ENCODE measurements at regions not wholly inside any gene's neighbourhood (a gene's known extent, or its start where the extent isn't known, plus 50 kb on each side); places are given as distances from the start of the nearest gene placed in this dataset.
"Not testable (repeated sequence)": the region's sequence is repeated elsewhere in the genome, so short reads cannot be mapped to it uniquely, and the experiment has no call there.

DNA sequence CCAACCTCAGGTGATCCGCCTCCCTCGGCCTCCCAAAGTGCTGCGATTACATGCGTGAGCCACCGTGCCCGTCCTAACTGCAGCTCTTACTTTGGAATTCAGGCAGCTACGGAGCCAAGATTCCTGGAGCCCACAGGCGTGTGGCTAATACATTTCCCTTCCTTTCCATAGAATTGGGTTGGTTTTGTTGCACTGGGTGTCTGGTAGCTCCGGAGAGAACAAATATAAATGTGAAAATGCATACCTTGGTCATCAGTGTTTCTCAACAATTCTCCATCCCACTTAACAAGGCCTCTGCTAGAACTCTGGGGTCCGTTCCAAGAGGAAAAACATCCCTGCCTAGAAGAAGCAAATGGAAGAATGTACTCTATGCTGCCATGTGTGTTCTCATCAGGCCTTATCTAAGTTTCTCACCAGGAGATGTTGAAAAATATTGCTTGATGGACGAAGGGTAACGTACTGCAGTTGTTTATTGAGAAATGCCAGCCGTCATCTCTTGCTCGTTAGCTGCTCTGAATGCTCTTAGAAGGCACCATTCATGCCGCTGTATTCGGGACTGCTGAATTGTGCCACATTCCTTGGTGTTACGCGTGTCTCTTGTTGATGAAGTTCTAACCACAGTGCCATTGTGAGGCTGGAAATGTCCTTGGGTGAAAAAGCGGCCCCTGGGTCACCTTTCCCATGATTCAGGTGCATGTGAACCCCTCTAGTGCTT is 50.5 kb upstream of the CD99 start:
- H3K27ac Mint-ChIP-seq: no peak overlapping the region
- peaks cover 29% of the 10 kb centered on the region for H3K36me3 Mint-ChIP-seq (ENCODE audit: insufficient read depth)
- no peak for DNase-seq (ENCODE audit: low spot score, unreplicated experiment)
- H3K27me3 Mint-ChIP-seq: no peaks in the 10 kb centered on the region
- no peak overlapping the region for H3K4me3 Mint-ChIP-seq (ENCODE audit: low read depth)
- TF ChIP-seq, protein P1, sequence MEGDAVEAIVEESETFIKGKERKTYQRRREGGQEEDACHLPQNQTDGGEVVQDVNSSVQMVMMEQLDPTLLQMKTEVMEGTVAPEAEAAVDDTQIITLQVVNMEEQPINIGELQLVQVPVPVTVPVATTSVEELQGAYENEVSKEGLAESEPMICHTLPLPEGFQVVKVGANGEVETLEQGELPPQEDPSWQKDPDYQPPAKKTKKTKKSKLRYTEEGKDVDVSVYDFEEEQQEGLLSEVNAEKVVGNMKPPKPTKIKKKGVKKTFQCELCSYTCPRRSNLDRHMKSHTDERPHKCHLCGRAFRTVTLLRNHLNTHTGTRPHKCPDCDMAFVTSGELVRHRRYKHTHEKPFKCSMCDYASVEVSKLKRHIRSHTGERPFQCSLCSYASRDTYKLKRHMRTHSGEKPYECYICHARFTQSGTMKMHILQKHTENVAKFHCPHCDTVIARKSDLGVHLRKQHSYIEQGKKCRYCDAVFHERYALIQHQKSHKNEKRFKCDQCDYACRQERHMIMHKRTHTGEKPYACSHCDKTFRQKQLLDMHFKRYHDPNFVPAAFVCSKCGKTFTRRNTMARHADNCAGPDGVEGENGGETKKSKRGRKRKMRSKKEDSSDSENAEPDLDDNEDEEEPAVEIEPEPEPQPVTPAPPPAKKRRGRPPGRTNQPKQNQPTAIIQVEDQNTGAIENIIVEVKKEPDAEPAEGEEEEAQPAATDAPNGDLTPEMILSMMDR (IDR thresholded peaks at IDR 0.05; ENCODE audit: unreplicated experiment): no peak
- no peaks in the 10 kb centered on the region for H3K4me1 Mint-ChIP-seq (ENCODE audit: low read depth)
- H3K9me3 Mint-ChIP-seq (ENCODE audit: low read depth): no peaks in the 10 kb centered on the region

DNA sequence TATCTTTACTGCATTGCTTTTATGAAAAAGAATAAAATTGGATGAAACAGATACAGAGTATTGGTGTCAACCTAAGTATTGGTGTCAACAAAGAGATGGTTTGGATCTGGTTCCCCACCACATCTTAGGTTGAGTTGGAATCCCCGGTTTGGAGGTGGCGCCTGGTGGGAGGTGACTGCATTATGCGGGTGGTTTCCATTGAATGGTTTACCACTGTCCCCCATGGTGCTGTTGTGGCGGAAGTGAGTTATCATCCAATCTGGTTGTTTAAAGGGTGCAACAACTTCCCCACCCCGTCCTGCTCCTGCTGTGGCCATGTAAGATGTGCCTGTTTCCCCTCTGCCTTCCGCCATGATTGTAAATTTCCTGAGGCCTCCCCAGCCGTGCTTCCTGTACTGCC is 52.8 kb upstream of the CD99 start:
- H3K4me3 Mint-ChIP-seq (ENCODE audit: low read depth): no peak overlapping the region
- DNase-seq (ENCODE audit: low spot score, unreplicated experiment): no peak
- no peaks in the 10 kb centered on the region for H3K4me1 Mint-ChIP-seq (ENCODE audit: low read depth)
- TF ChIP-seq, protein P1 (IDR thresholded peaks at IDR 0.05; ENCODE audit: unreplicated experiment): no peak
- peaks cover 28% of the 10 kb centered on the region for H3K36me3 Mint-ChIP-seq (ENCODE audit: insufficient read depth)
- no peaks in the 10 kb centered on the region for H3K27me3 Mint-ChIP-seq
- no peaks in the 10 kb centered on the region for H3K9me3 Mint-ChIP-seq (ENCODE audit: low read depth)
- H3K27ac Mint-ChIP-seq: no peak overlapping the region

DNA sequence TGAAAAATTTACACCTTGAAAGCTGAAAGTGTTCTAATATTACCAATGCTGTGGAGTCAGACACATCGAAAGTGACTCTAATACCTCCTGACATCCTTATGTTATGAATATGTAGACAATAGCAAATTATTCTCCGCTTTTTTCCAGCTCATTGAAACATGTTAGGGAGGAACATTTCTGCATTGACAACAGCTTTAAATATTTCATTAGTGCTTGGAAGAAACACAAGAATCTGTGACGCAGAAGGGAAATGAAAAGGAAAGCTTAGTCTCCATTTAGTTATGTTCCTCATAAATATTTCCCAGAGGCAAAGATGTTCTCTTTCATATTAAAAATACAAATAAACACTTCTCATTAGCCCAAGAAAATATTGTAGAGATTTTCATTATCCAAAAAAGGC is 55.8 kb upstream of the CD99 start:
- no peak overlapping the region for H3K4me3 Mint-ChIP-seq (ENCODE audit: low read depth)
- H3K36me3 Mint-ChIP-seq (ENCODE audit: insufficient read depth): peaks cover 43% of the 10 kb centered on the region
- H3K9me3 Mint-ChIP-seq (ENCODE audit: low read depth): peaks cover 18% of the 10 kb centered on the region
- H3K27me3 Mint-ChIP-seq: no peaks in the 10 kb centered on the region
- H3K27ac Mint-ChIP-seq: no peak overlapping the region
- TF ChIP-seq, protein P1 (IDR thresholded peaks at IDR 0.05; ENCODE audit: unreplicated experiment): no peak
- no peak for DNase-seq (ENCODE audit: low spot score, unreplicated experiment)
- no peaks in the 10 kb centered on the region for H3K4me1 Mint-ChIP-seq (ENCODE audit: low read depth)

DNA sequence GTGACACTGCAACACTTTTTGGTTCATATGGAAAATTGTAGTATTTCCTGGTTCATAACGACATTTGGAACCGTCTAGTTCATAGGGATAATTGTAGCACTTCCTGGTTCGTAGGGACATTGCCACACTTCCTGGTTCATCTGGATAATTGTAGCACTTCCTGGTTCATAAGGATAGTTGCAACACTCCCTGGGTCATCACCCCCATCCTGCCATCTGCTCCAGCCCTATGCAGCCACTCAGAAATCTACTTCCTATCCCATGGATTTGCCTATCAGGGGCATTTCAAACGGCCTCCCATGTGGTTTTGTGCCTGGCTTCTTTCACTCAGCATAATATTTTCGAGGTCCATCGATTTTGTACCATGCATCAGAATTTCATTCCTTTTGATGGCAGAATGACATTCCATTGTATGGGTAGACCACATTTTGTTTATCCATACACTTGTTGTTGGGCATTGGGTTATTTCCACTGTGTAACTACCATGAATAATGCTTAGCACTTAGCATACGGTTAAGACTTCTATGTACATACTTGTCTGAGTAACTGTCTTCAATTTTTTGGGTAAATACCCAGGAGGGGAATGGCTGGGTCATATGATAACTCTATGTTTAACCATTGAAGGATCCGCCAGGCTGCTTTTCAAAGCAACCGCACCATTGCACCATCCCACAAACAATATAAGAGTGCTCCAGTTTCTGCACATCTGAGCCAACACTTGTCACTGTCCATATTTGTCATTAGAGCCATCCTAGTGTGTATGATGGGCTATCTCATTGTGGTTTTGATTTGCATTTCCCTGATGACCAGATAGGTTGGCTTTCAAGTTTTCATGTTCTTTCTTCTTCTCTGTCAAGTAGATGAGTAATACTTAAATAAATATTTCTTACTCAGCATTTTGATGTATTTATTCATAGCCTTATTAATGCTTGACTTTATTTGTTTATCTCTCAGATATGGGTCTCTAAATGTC is 58.3 kb upstream of the CD99 start:
- Mint-ChIP-seq H3K36me3 (ENCODE audit: insufficient read depth) (peaks cover 49% of the 10 kb centered on the region), H3K9me3 (ENCODE audit: low read depth) (peaks cover 29% of the 10 kb centered on the region), H3K4me1 (ENCODE audit: low read depth) (no peaks in the 10 kb centered on the region), H3K27me3 (no peaks in the 10 kb centered on the region), H3K27ac (no peak overlapping the region), H3K4me3 (ENCODE audit: low read depth) (no peak overlapping the region)
- TF ChIP-seq, protein P1 (IDR thresholded peaks at IDR 0.05; ENCODE audit: unreplicated experiment): no peak
- no peak for DNase-seq (ENCODE audit: low spot score, unreplicated experiment)

DNA sequence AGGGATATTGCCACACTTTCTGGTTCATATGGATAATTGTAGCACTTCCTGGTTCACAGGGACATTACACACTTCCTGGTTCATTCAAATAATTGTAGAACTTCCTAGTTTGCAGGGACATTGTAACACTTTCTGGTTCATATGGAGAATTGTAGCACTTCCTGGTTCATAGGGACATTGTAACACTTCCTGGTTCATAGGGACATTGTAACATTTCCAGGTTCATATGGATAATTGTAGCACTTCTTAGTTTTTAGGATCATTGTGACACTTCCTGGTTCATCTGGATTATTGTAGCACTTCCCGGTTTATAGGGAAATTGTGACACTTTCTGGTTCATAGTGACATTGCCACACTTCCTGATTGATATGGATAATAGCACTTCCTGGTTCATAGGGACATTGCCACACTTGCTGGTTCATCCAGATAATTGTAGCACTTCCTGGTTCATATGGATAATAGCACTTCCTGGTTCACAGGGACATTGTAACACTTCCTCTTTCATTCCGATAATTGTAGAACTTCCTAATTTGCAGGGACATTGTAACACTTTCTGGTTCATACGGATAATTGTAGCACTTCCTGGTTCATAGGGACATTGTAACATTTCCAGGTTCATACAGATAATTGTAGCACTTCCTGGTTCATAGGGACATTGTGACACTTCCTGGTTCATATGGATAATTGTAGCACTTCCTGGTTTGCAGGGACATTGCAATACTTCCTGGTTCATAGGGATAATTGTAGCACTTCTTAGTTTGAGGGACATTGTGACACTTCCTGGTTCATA is 59.2 kb upstream of the CD99 start:
- Mint-ChIP-seq H3K27ac (no peak overlapping the region), H3K4me3 (ENCODE audit: low read depth) (no peak overlapping the region), H3K4me1 (ENCODE audit: low read depth) (no peaks in the 10 kb centered on the region), H3K27me3 (no peaks in the 10 kb centered on the region), H3K36me3 (ENCODE audit: insufficient read depth) (peaks cover 50% of the 10 kb centered on the region), H3K9me3 (ENCODE audit: low read depth) (peaks cover 29% of the 10 kb centered on the region)
- TF ChIP-seq, protein P1 (IDR thresholded peaks at IDR 0.05; ENCODE audit: unreplicated experiment): no peak
- no peak for DNase-seq (ENCODE audit: low spot score, unreplicated experiment)

DNA sequence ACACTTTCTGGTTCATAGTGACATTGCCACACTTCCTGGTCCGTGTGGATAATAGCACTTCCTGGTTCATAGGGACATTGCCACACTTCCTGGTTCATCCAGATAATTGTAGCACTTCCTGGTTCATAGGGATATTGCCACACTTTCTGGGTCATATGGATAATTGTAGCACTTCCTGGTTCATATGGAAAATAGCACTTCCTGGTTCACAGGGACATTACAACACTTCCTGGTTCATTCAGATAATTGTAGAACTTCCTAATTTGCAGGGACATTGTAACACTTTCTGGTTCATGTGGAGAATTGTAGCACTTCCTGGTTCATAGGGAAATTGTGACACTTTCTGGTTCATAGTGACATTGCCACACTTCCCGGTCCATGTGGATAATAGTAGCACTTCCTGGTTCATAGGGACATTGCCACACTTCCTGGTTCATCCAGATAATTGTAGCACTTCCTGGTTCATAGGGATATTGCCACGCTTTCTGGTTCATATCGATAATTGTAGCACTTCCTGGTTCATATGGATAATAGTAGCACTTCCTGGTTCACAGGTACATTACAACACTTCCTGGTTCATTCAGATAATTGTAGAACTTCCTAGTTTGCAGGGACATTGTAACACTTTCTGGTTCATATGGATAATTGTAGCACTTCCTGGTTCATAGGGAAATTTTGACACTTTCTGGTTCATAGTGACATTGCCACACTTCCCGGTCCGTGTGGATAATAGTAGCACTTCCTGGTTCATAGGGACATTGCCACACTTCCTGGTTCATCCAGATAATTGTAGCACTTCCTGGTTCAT is 60.0 kb upstream of the CD99 start:
- Mint-ChIP-seq H3K9me3 (ENCODE audit: low read depth) (peaks cover 29% of the 10 kb centered on the region), H3K36me3 (ENCODE audit: insufficient read depth) (peaks cover 56% of the 10 kb centered on the region)
- not testable (repeated sequence) for DNase-seq (ENCODE audit: low spot score, unreplicated experiment); H3K27me3 Mint-ChIP-seq; H3K27ac Mint-ChIP-seq; H3K4me3 Mint-ChIP-seq (ENCODE audit: low read depth); H3K4me1 Mint-ChIP-seq (ENCODE audit: low read depth)

Data from progenitor cell of endocrine pancreas (in vitro differentiated cells).